22Rv1 (cell line): ENCODE measurements at regions not wholly inside any gene's neighbourhood (a gene's known extent, or its start where the extent isn't known, plus 50 kb on each side); places are given as distances from the start of the nearest gene placed in this dataset.

Source experiments
- H3K27ac ChIP-seq: fragments of 450-650 bp; 2 replicates; pipeline ENCODE4 v1.5.1; 2017
- ZFX ChIP-seq: fragments of 450-650 bp; IDR thresholded peaks from 2 replicates; pipeline ENCODE4 v1.6.1; 2017; ENCODE audit warnings: antibody characterized with exemption, borderline replicate concordance
- TF ChIP-seq, protein P1 (sequence below): fragments of 450-650 bp; IDR thresholded peaks from 2 replicates; pipeline ENCODE4 v1.5.1; 2017; ENCODE audit warnings: mild to moderate bottlenecking

DNA sequence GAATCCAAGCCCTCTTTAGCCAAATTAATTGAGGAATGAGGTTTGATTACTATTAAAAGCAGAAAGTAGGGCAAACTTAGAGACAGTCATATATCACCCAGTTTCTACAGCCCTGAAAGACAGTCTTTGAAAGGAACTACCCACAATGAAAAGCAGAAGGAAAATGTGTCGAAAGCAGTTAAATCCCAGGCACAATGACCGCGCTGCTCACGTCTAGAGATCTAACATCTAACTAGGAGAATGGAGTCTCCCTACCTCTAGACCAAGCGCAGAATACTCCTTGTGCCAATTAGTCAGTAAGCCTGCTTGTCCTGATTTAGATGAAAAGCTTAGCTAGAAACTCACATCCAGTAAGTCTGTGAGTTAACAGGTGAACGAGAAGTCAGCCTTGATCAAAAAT is 350.0 kb downstream of the FGFR2 start:
- TF ChIP-seq, protein P1, sequence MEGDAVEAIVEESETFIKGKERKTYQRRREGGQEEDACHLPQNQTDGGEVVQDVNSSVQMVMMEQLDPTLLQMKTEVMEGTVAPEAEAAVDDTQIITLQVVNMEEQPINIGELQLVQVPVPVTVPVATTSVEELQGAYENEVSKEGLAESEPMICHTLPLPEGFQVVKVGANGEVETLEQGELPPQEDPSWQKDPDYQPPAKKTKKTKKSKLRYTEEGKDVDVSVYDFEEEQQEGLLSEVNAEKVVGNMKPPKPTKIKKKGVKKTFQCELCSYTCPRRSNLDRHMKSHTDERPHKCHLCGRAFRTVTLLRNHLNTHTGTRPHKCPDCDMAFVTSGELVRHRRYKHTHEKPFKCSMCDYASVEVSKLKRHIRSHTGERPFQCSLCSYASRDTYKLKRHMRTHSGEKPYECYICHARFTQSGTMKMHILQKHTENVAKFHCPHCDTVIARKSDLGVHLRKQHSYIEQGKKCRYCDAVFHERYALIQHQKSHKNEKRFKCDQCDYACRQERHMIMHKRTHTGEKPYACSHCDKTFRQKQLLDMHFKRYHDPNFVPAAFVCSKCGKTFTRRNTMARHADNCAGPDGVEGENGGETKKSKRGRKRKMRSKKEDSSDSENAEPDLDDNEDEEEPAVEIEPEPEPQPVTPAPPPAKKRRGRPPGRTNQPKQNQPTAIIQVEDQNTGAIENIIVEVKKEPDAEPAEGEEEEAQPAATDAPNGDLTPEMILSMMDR: no peak
- TF ChIP-seq ZFX: no peak

DNA sequence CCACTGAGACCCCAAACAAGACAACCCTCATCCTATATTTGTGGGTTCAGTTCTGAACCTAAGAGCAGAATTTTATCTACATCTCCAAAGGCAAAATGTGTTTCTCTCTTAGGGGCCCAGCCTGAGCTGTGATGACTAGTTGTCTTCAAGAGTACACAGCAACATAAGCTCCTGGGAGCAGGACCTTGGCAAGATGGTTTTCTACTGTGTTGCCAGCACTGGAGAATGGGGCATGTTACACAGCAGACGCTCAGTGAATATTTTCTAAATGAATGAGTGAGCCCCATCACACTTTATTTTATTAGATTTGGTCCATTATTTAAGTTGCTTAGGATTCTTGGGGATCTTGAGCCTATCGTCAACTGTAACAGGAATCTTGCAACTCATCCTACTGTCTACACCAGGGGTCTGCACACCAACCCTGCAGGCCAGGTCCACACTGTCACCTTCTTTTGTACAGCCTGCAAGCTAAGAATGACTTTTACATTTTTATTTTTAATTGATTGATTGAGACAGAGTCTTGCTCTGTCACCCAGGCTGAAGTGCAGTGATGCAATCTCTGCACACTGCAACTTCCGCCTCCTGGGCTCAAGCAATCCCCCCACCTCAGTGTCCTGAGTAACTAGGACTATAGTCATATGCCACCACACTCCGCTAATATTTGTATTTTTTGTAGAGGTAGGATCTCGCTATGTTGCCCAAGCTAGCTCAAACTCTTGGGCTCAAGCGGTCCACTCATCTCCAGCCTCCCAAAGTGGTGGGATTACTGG is 347.1 kb downstream of the FGFR2 start:
- no peak for TF ChIP-seq ZFX
- no peak overlapping the region for H3K27ac ChIP-seq

More for the DNA sequence above, 350.0 kb downstream of the FGFR2 start:
- H3K27ac ChIP-seq: no peak overlapping the region

DNA sequence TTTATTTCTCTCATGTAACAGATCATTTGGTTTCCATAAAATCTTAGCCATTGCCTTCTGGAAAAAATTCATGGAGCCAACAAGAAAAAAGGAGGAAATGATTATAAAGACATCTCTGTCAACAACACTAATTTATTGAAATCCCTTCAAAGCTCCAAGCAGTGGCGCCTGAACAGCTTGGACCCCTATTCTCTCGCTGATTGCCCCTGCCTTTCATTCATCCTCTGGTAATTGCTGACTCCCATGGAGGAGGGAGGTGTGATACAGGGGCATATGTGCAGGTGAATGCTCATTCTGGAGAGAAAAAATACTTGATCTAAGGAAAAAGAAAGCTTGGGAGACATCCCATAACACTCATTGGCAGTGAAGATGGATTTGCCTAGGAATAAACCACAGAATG is 345.5 kb downstream of the FGFR2 start:
- TF ChIP-seq, protein P1: no peak
- no peak for TF ChIP-seq ZFX
- H3K27ac ChIP-seq: no peak overlapping the region

DNA sequence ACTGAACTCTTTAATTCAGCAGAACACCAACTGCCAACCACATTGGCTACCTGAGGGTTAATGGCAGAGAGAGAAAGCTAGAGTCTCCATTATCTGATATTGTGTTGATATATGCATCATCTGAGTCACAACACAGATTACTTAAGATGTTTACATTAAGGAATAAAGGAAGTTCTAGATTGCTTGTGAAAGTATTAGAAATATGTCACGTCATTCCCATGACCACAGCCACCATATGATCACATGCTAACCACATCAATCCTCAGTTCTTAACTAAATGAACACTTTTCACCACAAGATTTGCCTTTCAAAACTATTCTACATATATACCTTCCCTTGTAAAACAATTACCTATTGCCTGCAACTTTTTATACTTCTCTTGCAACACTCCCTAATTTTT is 337.9 kb downstream of the FGFR2 start:
- TF ChIP-seq, protein P1: no peak
- no peak for TF ChIP-seq ZFX

DNA sequence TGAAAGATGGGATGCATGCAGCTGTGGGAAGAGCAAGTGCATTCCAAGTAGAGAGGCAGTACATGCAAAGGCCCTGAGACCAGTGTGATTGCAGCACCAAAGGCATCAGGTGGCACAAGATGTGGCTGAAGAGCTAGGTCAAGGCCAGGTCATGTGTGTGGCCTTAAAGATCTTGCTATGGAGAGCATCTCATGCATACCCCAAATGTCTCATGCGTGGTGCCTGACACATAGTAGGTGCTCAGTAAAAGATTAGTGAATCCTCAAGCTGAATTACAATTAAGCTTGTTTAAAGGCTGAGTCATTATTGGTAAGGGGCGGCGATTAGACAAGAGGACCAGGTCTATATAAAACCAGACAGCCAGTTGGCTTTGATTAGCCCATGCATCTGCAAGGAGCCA is 336.6 kb downstream of the FGFR2 start:
- H3K27ac ChIP-seq: no peak overlapping the region
- TF ChIP-seq, protein P1: no peak
- TF ChIP-seq ZFX: no peak

More for the DNA sequence above, 337.9 kb downstream of the FGFR2 start:
- H3K27ac ChIP-seq: no peak overlapping the region

DNA sequence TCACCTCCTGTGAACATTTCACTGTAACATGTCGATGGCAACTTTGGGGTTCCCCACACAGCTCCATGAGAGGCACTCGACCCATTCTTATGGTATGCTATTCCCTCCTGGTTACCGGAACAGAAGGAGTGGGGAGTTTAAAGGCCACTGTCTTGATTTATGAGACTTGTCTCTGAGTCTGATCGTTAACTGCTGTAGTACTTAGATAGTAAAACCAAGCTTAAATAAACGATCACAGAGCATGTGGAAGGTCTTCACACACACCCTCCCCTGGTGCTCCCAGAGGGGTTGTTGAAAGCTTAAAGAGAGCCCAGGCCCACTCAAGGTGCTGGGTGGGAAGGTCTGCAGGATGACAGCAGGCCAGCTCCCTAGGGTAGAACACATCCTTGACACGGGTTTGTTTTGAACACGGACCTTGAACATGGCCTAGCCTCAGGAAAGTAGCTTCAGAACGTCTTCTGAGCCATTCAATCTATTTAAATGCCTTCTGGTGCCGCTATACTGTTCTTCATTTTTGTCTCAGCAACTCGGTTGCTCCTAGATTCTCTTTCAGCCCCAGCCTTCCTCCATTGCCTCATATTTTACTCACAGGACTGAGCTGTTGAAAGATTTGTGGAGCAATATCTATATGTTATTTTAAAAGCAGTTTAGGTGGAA is 335.3 kb downstream of the FGFR2 start:
- H3K27ac ChIP-seq: no peak overlapping the region
- no peak for TF ChIP-seq ZFX
- TF ChIP-seq, protein P1: no peak

DNA sequence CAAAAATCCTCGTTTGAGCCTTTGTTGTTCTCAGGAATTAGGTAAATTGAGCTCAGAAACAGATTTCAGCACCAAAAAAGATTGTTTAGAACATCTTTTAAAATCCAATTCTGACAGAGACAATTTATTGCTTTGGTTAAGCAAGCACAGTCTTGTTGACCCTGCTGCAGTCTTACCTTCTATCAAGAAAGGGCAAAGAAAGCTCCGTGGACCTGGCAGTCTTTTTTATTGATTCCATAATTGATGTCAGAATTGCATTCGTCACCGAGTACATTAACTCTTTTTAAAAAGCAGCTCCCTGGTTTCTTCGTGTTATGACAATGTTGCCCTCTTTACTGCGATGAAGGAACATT is 334.8 kb downstream of the FGFR2 start:
- H3K27ac ChIP-seq: no peak overlapping the region
- no peak for TF ChIP-seq ZFX
- TF ChIP-seq, protein P1: no peak
